ENCODE measurements at regions not wholly inside any gene's neighbourhood (a gene's known extent, or its start where the extent isn't known, plus 50 kb on each side); places are given as distances from the start of the nearest gene placed in this dataset.

DNA sequence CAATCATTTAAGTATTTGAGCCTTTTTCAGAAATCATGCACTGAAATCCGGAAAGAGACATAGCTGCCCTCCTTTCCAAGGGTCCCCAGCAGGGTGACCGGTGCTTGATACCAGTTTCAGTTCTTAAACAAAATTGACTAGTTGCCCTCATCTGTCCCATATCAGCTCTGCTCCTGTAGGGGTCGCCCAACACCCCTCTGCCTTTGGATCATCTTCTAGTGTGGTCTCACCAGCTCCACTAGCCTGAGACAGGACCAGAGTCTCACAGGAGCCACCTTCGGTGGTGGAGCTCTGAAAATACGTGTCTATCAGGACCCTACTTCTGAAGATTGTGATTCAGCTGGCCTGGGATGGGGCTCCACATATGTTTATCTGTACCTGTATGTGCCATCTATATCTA lies 428.2 kb downstream of the ENC1 start:
- no peak overlapping the region for H3K27ac Mint-ChIP-seq
- no peaks in the 10 kb centered on the region for H3K79me2 ChIP-seq (ENCODE audit: low read depth)
- no peaks in the 10 kb centered on the region for H3F3A ChIP-seq (ENCODE audit: low read depth)
- H3K4me2 ChIP-seq, result no peak overlapping the region
- no peak overlapping the region for H2AFZ ChIP-seq (replicated peaks)
- H3K9me3 ChIP-seq (ENCODE audit: low read depth), result no peaks in the 10 kb centered on the region
- H3K36me3 ChIP-seq, result no peaks in the 10 kb centered on the region
- no peaks in the 10 kb centered on the region for H3K27me3 Mint-ChIP-seq (ENCODE audit: insufficient read depth, low read depth)
- H4K20me1 ChIP-seq (ENCODE audit: low read depth), result no peaks in the 10 kb centered on the region
- no peak overlapping the region for H3K4me3 Mint-ChIP-seq
- H3K9ac ChIP-seq, result no peak overlapping the region
- H3K9me3 Mint-ChIP-seq, result peaks cover 5% of the 10 kb centered on the region
- no peaks in the 10 kb centered on the region for H3K36me3 Mint-ChIP-seq
- H3K4me3 ChIP-seq, result no peak overlapping the region
- peak; percentile 46 for DNase-seq (ENCODE audit: low spot score)
- TF ChIP-seq, protein P1, sequence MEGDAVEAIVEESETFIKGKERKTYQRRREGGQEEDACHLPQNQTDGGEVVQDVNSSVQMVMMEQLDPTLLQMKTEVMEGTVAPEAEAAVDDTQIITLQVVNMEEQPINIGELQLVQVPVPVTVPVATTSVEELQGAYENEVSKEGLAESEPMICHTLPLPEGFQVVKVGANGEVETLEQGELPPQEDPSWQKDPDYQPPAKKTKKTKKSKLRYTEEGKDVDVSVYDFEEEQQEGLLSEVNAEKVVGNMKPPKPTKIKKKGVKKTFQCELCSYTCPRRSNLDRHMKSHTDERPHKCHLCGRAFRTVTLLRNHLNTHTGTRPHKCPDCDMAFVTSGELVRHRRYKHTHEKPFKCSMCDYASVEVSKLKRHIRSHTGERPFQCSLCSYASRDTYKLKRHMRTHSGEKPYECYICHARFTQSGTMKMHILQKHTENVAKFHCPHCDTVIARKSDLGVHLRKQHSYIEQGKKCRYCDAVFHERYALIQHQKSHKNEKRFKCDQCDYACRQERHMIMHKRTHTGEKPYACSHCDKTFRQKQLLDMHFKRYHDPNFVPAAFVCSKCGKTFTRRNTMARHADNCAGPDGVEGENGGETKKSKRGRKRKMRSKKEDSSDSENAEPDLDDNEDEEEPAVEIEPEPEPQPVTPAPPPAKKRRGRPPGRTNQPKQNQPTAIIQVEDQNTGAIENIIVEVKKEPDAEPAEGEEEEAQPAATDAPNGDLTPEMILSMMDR (IDR thresholded peaks at IDR 0.05), result peak; percentile 59
- TF ChIP-seq EZH2 (IDR thresholded peaks at IDR 0.05), result no peak
- H3K4me1 Mint-ChIP-seq, result peaks cover under 1% of the 10 kb centered on the region
- H3K27me3 ChIP-seq, result no peaks in the 10 kb centered on the region
- peaks cover under 1% of the 10 kb centered on the region for H3K4me1 ChIP-seq
- H3K27ac ChIP-seq, result no peak overlapping the region

DNA sequence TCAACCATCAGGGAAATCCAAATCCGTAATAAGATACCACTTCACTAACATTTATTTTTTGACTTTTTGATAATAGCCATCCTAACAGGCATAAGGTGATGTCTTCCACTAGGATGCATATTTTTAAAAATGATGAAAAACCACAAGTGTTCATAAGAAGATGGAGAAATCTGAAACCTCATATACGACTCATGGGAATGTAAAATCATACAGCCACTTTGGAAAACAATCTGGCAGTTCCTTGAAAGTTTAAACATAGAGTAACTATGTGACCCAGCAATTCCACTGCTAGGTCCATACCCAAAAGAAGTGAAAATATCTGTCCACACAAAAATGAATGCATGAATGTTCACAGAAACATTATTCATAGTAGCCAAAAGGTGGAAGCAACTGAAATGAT lies 431.0 kb downstream of the ENC1 start:
- DNase-seq (ENCODE audit: low spot score), result no peak
- Mint-ChIP-seq H3K36me3 (no peaks in the 10 kb centered on the region), H3K27ac (no peak overlapping the region), H3K27me3 (ENCODE audit: insufficient read depth, low read depth) (no peaks in the 10 kb centered on the region), H3K4me3 (no peak overlapping the region), H3K9me3 (peaks cover 5% of the 10 kb centered on the region), H3K4me1 (peaks cover 11% of the 10 kb centered on the region)
- H3K9me3 ChIP-seq (ENCODE audit: low read depth), result no peaks in the 10 kb centered on the region
- no peaks in the 10 kb centered on the region for H3K27me3 ChIP-seq
- no peak overlapping the region for H3K9ac ChIP-seq
- H4K20me1 ChIP-seq (ENCODE audit: low read depth), result no peaks in the 10 kb centered on the region
- H3K79me2 ChIP-seq (ENCODE audit: low read depth), result no peaks in the 10 kb centered on the region
- H3K27ac ChIP-seq, result no peak overlapping the region
- no peaks in the 10 kb centered on the region for H3K36me3 ChIP-seq
- H3K4me1 ChIP-seq, result peaks cover 14% of the 10 kb centered on the region
- H3K4me2 ChIP-seq, result no peak overlapping the region
- H3K4me3 ChIP-seq, result no peak overlapping the region
- no peak overlapping the region for H2AFZ ChIP-seq (replicated peaks)
- TF ChIP-seq EZH2 (IDR thresholded peaks at IDR 0.05) (no peak), EZH2phosphoT487 (IDR thresholded peaks at IDR 0.05) (no peak)
- TF ChIP-seq, protein P1 (IDR thresholded peaks at IDR 0.05), result no peak
- no peaks in the 10 kb centered on the region for H3F3A ChIP-seq (ENCODE audit: low read depth)

DNA sequence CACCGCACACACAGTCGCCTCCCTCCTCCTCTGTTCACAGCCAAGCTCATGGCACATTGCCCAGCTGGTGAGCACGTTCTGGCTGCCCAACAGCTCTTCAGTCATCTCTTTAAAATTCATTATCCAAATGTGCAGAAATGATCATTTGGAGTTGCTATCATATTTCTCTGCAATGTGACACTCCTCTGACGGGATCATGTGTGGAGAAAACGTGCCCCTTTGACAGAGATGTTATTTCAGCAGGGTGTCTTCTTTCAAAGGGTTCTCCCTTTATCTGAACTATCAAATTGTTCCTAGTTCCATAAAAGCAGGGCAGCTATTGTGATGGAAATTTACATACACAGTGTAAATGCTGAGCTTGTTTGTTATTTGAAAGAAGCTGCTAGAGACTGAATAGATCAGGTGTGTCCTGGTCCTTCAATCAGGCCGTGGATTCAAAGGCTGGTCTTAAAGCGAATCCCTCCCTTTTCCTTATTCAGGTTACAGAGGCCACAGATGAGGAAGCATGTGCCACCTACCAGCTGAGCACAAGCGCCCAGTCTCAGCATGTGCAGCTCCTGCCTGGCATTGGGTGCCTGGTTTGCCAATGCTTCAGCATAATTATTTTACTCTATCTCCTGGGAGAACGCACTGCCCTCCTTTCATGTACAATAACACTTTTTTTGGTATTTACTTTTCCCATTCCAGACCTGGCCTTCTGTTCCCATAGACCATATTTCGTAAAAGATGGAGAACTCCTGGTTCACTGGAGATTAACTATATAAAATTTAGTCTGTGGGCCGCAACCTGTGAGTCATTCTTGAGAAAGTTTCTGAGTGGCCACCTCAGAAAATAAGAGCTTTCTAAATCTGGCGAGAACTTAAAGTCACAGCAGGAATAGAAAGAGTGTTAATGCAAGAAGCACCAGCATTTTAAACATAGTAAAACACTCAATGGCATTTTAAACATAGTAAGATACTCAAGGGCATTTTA lies 433.7 kb downstream of the ENC1 start:
- DNase-seq (ENCODE audit: low spot score), result peak; percentile 29

More for the DNA sequence above, 433.7 kb downstream of the ENC1 start:
- peaks cover 14% of the 10 kb centered on the region for H3K4me1 ChIP-seq
- no peaks in the 10 kb centered on the region for H3K36me3 Mint-ChIP-seq
- no peaks in the 10 kb centered on the region for H3K27me3 ChIP-seq
- H3K4me1 Mint-ChIP-seq, result peaks cover 16% of the 10 kb centered on the region
- no peak overlapping the region for H3K27ac ChIP-seq
- TF ChIP-seq, protein P1 (IDR thresholded peaks at IDR 0.05), result no peak
- no peak for TF ChIP-seq EZH2phosphoT487 (IDR thresholded peaks at IDR 0.05)
- TF ChIP-seq EZH2 (IDR thresholded peaks at IDR 0.05), result no peak
- H3K9me3 ChIP-seq (ENCODE audit: low read depth), result no peaks in the 10 kb centered on the region
- H3K4me3 Mint-ChIP-seq, result no peak overlapping the region
- H3F3A ChIP-seq (ENCODE audit: low read depth), result no peaks in the 10 kb centered on the region
- peaks cover 5% of the 10 kb centered on the region for H3K9me3 Mint-ChIP-seq
- peak overlapping the region; percentile 15 for H3K4me2 ChIP-seq
- no peak overlapping the region for H3K9ac ChIP-seq
- peak overlapping the region; percentile 18 for H3K27ac Mint-ChIP-seq
- peaks cover 1% of the 10 kb centered on the region for H3K27me3 Mint-ChIP-seq (ENCODE audit: insufficient read depth, low read depth)
- no peak overlapping the region for H2AFZ ChIP-seq (replicated peaks)
- H3K36me3 ChIP-seq, result no peaks in the 10 kb centered on the region
- H3K4me3 ChIP-seq, result no peak overlapping the region
- no peaks in the 10 kb centered on the region for H3K79me2 ChIP-seq (ENCODE audit: low read depth)
- no peaks in the 10 kb centered on the region for H4K20me1 ChIP-seq (ENCODE audit: low read depth)
